ENCODE measurements at regions not wholly inside any gene's neighbourhood (a gene's known extent, or its start where the extent isn't known, plus 50 kb on each side); places are given as distances from the start of the nearest gene placed in this dataset.

DNA sequence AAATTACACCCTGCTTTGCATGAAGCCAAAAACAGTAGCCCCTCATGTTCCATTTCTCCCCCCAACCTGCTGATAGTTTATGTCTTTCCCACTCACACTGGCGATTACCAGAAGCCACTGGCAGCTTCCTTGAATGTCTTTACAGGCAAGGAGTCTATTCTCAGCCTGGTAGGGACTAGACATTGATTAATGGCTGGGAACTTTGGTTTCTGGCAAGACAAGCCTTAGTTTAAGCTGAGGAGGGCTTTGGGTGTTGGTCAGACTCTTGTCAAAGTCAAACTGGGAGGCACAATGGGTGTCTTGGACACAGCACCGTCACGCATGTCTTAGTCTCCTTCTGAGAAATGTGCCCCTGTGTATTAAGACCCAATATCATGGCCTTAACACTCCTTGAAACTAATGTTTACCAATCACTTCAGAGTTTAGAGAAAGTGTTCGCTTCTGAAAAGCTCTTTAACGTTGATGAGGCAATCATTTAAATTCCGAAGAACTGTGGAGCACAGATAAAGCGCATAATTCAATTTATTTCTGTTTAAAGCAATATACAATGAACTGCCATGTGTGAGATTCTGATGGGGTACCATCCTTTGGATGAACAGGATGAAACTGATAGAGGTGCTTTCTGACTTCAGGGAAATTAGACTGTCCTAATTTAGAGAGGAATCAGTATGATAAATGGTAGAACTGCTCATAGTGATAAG is 53.9 kb upstream of the CPEB4 start:
- CTCF ChIA-PET = no interaction called here
- H3K4me3 ChIP-seq (ENCODE audit: insufficient read depth, low read depth, low read length) = no peak overlapping the region
- no peak overlapping the region for H3K9ac ChIP-seq (ENCODE audit: low read depth, low read length)
- H4K91ac ChIP-seq (ENCODE audit: insufficient read depth, low read depth, low read length) = no peak overlapping the region
- no peak overlapping the region for H3K4me2 ChIP-seq (ENCODE audit: low read depth, low read length)
- TF ChIP-seq MAFK (IDR thresholded peaks at IDR 0.05; ENCODE audit: low read depth, low read length) (no peak), SMC3 (IDR thresholded peaks at IDR 0.05; ENCODE audit: low read depth, low read length) (no peak), USF2 (IDR thresholded peaks at IDR 0.05; ENCODE audit: low read depth, low read length) (no peak), POLR2A (IDR thresholded peaks at IDR 0.05; ENCODE audit: low read depth, low read length) (no peak), RFX5 (IDR thresholded peaks at IDR 0.05; ENCODE audit: low read depth, low read length) (no peak), RCOR1 (IDR thresholded peaks at IDR 0.05; ENCODE audit: insufficient replicate concordance, low read length) (no peak), MXI1 (IDR thresholded peaks at IDR 0.05; ENCODE audit: borderline replicate concordance, low read depth, low read length) (no peak), BHLHE40 (IDR thresholded peaks at IDR 0.05; ENCODE audit: low read depth, low read length) (no peak), NFE2L2 (IDR thresholded peaks at IDR 0.05; ENCODE audit: low read depth, low read length) (no peak), CTCF (conservative IDR thresholded peaks at IDR 0.05; ENCODE audit: low read depth, low read length) (no peak), CHD1 (IDR thresholded peaks at IDR 0.05; ENCODE audit: low read depth, low read length) (no peak), FOS (IDR thresholded peaks at IDR 0.05; ENCODE audit: low read depth, low read length) (no peak), RAD21 (IDR thresholded peaks at IDR 0.05; ENCODE audit: low read length) (no peak), CEBPB (IDR thresholded peaks at IDR 0.05; ENCODE audit: low read depth, low read length) (no peak)
- TF ChIP-seq, protein P1, sequence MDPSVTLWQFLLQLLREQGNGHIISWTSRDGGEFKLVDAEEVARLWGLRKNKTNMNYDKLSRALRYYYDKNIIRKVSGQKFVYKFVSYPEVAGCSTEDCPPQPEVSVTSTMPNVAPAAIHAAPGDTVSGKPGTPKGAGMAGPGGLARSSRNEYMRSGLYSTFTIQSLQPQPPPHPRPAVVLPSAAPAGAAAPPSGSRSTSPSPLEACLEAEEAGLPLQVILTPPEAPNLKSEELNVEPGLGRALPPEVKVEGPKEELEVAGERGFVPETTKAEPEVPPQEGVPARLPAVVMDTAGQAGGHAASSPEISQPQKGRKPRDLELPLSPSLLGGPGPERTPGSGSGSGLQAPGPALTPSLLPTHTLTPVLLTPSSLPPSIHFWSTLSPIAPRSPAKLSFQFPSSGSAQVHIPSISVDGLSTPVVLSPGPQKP (IDR thresholded peaks at IDR 0.05; ENCODE audit: borderline replicate concordance, low read depth, low read length) = no peak
- BruUV-seq (replicated peaks) = no TSS peak
- no peak overlapping the region for H2BK120ac ChIP-seq (ENCODE audit: low read depth, low read length)
- H3K79me1 ChIP-seq (ENCODE audit: low read depth in 1 of 2, low read length in 2 of 2) = no peaks in the 10 kb centered on the region
- intact Hi-C loops (cut with micrococcal nuclease) (no loop called here), dilution Hi-C loops (cut with HindIII; ENCODE audit: low sequenced_read_pairs, unreplicated experiment) (no loop called here), in situ Hi-C loops (cut with MboI; ENCODE audit: low sequenced_read_pairs) (no loop called here)
- no peak overlapping the region for H2AK9ac ChIP-seq (replicated peaks; ENCODE audit: low read depth, low read length, poor library complexity)
- no peak overlapping the region for H4K8ac ChIP-seq (ENCODE audit: low read depth in 2 of 2, low read length in 2 of 2)
- no peak overlapping the region for H2AK5ac ChIP-seq (ENCODE audit: low read depth, low read length)
- H3K9me1 ChIP-seq (ENCODE audit: insufficient read depth, low read length) = no peaks in the 10 kb centered on the region
- no peak overlapping the region for H3K27ac ChIP-seq (ENCODE audit: insufficient read depth, low read length)
- no peak overlapping the region for H3K14ac ChIP-seq (replicated peaks; ENCODE audit: low read depth, low read length)
- H4K5ac ChIP-seq (ENCODE audit: low read depth, low read length) = no peak overlapping the region
- H3K27me3 ChIP-seq (ENCODE audit: control insufficient read depth, insufficient read depth, low read length) = peaks cover 4% of the 10 kb centered on the region; the same call in 1 of the 2 replicates
- no peak overlapping the region for H2BK20ac ChIP-seq (ENCODE audit: low read depth, low read length)
- H3K23ac ChIP-seq (ENCODE audit: low read depth, low read length) = no peak overlapping the region
- H2AFZ ChIP-seq (replicated peaks; ENCODE audit: low read length, poor library complexity) = no peak overlapping the region
- POLR2A ChIA-PET (ENCODE audit: unreplicated experiment) = no interaction called here
- H2BK15ac ChIP-seq (ENCODE audit: low read depth, low read length) = no peak overlapping the region
- H3K9me3 ChIP-seq (ENCODE audit: control insufficient read depth, insufficient read depth, low read length) = no peaks in the 10 kb centered on the region
- H3K36me3 ChIP-seq (ENCODE audit: control insufficient read depth, insufficient read depth, low read length) = no peaks in the 10 kb centered on the region
- no peak overlapping the region for H2BK5ac ChIP-seq (ENCODE audit: low read depth, low read length, poor library complexity, severe bottlenecking)
- H4K20me1 ChIP-seq (ENCODE audit: insufficient read depth, low read length) = no peaks in the 10 kb centered on the region
- no CpG with 5 or more reads among the region's 7 CpGs for WGBS, 2 experiments (ENCODE audit: extremely low coverage in 2 of 2, insufficient read length in 1 of 2)
- H3K4me1 ChIP-seq (ENCODE audit: control insufficient read depth, insufficient read depth, low read length) = peaks cover 5% of the 10 kb centered on the region; the same call in 1 of the 2 replicates
- H3K56ac ChIP-seq (ENCODE audit: extremely low read depth, insufficient read depth, low read length) = no peak overlapping the region
- no peak for ATAC-seq (ENCODE audit: low read depth)
- DNase-seq = no peak
- H3K18ac ChIP-seq (ENCODE audit: low read depth, low read length) = no peak overlapping the region
- H3K4ac ChIP-seq (ENCODE audit: low read depth, low read length) = no peak overlapping the region
